ENCODE measurements at regions not wholly inside any gene's neighbourhood (a gene's known extent, or its start where the extent isn't known, plus 50 kb on each side); places are given as distances from the start of the nearest gene placed in this dataset.

- H3K27ac ChIP-seq = no peak overlapping the region
- H3K27me3 ChIP-seq = no peaks in the 10 kb centered on the region
- no peaks in the 10 kb centered on the region for H3K9me3 ChIP-seq
- H3K4me1 ChIP-seq = no peaks in the 10 kb centered on the region
- DNase-seq (ENCODE audit: low spot score) = no peak
- no peaks in the 10 kb centered on the region for H3K36me3 ChIP-seq
- no peak overlapping the region for H3K4me3 ChIP-seq
- TF ChIP-seq CTCF (IDR thresholded peaks at IDR 0.05) = no peak
Observed at GRCh38 chr6:134732763-134733162, 217.1 kb downstream of the ALDH8A1 start.

GRCh38 chr6:134731615-134732014, 218.3 kb downstream of the ALDH8A1 start:
- H3K27me3 ChIP-seq = no peaks in the 10 kb centered on the region
- no peak for TF ChIP-seq CTCF (IDR thresholded peaks at IDR 0.05)
- no peaks in the 10 kb centered on the region for H3K4me1 ChIP-seq
- no peak overlapping the region for H3K27ac ChIP-seq
- DNase-seq (ENCODE audit: low spot score) = no peak
- H3K4me3 ChIP-seq = no peak overlapping the region
- no peaks in the 10 kb centered on the region for H3K9me3 ChIP-seq
- H3K36me3 ChIP-seq = no peaks in the 10 kb centered on the region

- H3K27ac ChIP-seq = no peak overlapping the region
- no peak overlapping the region for H3K4me3 ChIP-seq
- no peaks in the 10 kb centered on the region for H3K36me3 ChIP-seq
- no peaks in the 10 kb centered on the region for H3K4me1 ChIP-seq
- no peaks in the 10 kb centered on the region for H3K27me3 ChIP-seq
- H3K9me3 ChIP-seq = no peaks in the 10 kb centered on the region
- no peak for TF ChIP-seq CTCF (IDR thresholded peaks at IDR 0.05)
- no peak for DNase-seq (ENCODE audit: low spot score)
Observed at GRCh38 chr6:134730013-134730412, 219.9 kb downstream of the ALDH8A1 start.

DNA sequence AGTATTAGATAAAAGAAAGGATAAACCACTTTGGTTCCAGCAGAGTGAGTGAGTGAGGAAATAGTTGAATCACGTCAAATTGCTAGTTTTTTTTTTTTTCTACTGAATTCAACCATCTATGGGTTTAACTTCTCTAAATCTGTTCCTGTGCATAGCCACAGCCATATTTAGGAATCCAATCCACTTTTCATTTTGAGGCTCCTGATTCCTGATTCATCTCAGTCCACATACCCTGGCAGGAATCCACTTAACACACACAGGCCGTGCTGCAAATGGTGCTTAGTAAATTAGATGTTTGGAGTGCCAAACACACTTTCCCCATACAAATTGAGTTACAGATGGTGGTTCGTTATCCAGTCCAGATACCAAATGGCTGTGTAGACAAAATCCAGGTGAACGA, 220.3 kb downstream of the ALDH8A1 start:
- Histone ChIP-seq H3K27me3 (no peaks in the 10 kb centered on the region), H3K4me3 (no peak overlapping the region), H3K4me1 (peaks cover 0 to 2% of the 10 kb centered on the region in 2 donors), H3K9me3 (no peaks in the 10 kb centered on the region), H3K27ac (no peak overlapping the region), H3K36me3 (no peaks in the 10 kb centered on the region)
- TF ChIP-seq CTCF (IDR thresholded peaks at IDR 0.05) = no peak
- DNase-seq (ENCODE audit: low spot score) = no peak

GRCh38 chr6:134727081-134727480, 222.8 kb downstream of the ALDH8A1 start:
- no peaks in the 10 kb centered on the region for H3K36me3 ChIP-seq
- no peaks in the 10 kb centered on the region for H3K9me3 ChIP-seq
- TF ChIP-seq CTCF (IDR thresholded peaks at IDR 0.05) = no peak
- H3K4me1 ChIP-seq = peaks cover 0 to 9% of the 10 kb centered on the region in 2 donors
- no peak overlapping the region for H3K4me3 ChIP-seq
- H3K27ac ChIP-seq = no peak overlapping the region
- DNase-seq (ENCODE audit: low spot score) = no peak
- H3K27me3 ChIP-seq = no peaks in the 10 kb centered on the region

GRCh38 chr6:134725590-134725989, 224.3 kb downstream of the ALDH8A1 start:
- Histone ChIP-seq H3K4me1 (peaks cover 0 to 18% of the 10 kb centered on the region in 2 donors), H3K27ac (no peak overlapping the region), H3K9me3 (no peaks in the 10 kb centered on the region), H3K36me3 (no peaks in the 10 kb centered on the region), H3K4me3 (no peak overlapping the region), H3K27me3 (no peaks in the 10 kb centered on the region)
- DNase-seq (ENCODE audit: low spot score) = no peak
- no peak for TF ChIP-seq CTCF (IDR thresholded peaks at IDR 0.05)
